Gastroesophageal sphincter (tissue), 3 donors: ENCODE measurements at regions not wholly inside any gene's neighbourhood (a gene's known extent, or its start where the extent isn't known, plus 50 kb on each side); places are given as distances from the start of the nearest gene placed in this dataset.

Experiments used
- CTCF ChIP-seq, 4 experiments: fragments of 200-600 bp in 2 of 4; fragments of 450-650 bp in 2 of 4; sonication (generic) in 1 of 4; IDR thresholded peaks; one replicate each; pipeline ENCODE4 v1.5.1; 2017 to 2019; ENCODE audit warnings: antibody characterized with exemption in 4 of 4, mild to moderate bottlenecking in 2 of 4, moderate library complexity in 2 of 4
- POLR2A ChIP-seq, 2 donors: fragments of 450-650 bp; IDR thresholded peaks; one replicate each; pipeline ENCODE4 v1.6.1; 2017; ENCODE audit warnings: antibody characterized with exemption in 2 of 2, mild to moderate bottlenecking in 2 of 2, moderate library complexity in 1 of 2
- POLR2AphosphoS5 ChIP-seq: sonication (generic); formaldehyde crosslinking; IDR thresholded peaks from one replicate; pipeline ENCODE4 v1.6.1; 2017; ENCODE audit warnings: antibody characterized with exemption

GRCh38 chr3:59253523-59253922, 203.7 kb upstream of the CFAP20DC start:
- no peak for TF ChIP-seq POLR2A (IDR thresholded peaks at IDR 0.05)
- no peak for TF ChIP-seq CTCF (IDR thresholded peaks at IDR 0.05)
- no peak for TF ChIP-seq POLR2AphosphoS5
